ENCODE measurements at regions not wholly inside any gene's neighbourhood (a gene's known extent, or its start where the extent isn't known, plus 50 kb on each side); places are given as distances from the start of the nearest gene placed in this dataset.

DNA sequence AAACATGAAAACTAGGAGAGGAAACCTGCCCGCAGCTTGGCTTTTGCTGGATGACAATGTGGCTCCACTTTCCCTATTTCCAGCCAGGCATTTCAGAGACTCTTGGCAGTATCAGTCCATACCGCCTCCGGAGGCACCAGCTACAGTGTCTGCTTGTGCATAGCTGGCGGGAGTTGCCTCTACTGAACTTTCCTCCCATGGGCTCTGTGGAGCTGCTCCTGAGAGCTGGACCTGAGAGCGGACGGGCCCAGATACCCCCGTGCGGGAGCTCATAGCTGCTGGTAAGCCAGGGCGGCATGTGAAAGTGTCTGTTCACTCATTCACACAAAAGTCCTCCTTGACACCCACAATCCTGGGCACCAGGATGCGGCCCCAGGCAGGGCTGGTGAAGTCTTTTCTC lies 130.3 kb upstream of the PMEPA1 start:
- DNase-seq, result no peak

DNA sequence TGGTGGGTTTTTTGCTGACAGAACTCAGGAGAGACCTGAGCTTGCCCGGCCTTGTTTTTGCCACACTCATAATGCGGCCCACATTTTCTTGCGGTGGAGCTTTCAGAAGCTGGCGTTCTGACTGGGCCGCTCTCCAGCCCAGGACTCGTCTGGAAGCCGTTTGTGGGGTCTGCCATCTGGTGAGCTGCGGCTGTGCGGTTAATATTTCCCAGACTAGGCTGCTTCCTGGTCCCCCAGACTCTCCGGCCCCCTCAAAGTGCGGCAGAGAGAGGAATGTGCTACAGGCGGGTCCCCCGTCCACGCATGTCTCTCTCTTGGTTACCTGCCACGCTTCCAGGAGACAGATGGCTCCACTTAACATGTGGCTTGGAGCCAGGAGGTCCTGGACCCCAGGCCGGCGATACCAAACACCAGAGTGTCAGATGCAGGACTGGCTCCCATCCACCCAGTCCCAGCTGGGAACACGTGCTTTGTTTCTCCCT lies 128.9 kb upstream of the PMEPA1 start:
- DNase-seq, result peak; percentile 89

DNA sequence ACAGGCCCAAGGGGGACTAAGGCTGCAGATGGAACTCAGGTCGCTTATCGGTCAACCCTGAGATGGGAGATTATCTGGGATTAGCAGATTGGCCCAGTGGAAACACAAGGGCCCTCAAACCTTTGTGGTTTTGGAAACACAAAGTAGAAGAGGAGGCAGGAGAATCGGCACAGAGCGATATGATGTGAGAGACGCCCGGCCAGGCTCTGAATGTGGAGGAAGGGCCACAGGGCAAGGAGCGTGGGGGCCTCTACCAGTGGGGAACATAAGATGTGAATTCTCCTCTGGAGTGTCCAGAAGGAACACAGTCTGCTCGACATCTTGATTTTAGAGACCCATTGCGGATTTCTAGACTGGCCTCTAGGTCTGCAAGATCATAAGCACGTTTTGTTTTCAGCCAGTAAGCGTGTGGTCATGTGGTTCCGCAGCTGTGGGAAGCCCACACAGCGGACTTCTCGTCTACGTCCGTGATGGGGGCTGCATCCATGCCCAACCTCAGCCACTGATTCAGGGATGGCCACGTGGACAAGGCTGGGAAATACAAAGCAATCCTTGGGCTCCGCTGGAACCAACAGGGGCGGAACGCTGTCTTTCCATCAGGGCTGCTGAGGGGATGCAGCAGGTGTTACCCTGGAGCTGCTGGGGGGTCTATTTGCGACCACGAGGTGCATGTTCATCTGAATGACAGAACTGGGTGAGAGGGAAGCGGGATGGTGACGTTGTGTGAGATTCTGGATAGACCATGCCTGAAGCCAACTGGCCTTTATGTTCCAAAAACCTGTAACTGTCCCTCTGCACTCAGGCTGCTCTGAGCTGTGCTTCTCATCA lies 127.6 kb upstream of the PMEPA1 start:
- no peak for DNase-seq

DNA sequence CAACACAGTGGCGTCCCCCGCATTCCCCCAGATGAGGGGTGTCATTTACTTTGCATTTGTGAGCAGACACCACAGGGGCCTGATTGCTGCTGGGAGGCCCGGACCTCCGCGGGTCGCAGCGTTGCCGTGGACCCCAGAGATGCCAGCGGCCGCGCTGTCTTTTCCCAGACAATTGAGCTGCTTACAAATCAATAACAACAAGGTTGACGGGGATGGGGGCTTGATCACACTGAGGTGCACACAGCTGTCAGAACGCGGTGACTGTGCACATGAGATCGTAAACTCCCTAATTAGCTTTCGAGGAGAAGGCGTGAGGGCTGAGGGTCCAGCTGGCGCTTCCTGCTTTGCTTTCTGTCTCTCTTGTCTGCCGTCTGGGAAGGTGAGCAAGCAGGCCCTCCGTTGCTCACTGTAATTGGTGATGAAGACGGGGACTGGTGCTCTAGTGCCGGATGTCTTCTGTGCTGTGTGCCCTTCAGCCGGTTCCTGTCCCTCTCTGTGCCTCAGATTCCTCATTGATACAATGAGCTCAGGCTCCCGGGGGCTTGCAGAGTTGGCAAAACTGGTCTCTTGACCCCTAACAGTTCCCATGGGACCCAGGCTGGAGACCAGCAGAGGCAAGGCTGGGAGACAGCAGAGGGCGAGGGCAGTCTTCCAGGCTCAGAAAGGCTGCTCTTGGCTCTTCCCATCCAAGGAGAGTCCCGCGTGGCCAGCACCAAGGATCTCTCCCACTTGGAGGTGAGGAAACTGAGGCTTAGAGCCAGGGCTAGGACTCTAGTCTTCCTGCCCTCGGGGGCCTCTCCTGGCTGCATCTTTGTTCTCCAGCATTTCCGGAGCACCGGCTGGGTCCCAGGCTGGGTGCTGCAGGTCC lies 126.0 kb upstream of the PMEPA1 start:
- no peak for DNase-seq

DNA sequence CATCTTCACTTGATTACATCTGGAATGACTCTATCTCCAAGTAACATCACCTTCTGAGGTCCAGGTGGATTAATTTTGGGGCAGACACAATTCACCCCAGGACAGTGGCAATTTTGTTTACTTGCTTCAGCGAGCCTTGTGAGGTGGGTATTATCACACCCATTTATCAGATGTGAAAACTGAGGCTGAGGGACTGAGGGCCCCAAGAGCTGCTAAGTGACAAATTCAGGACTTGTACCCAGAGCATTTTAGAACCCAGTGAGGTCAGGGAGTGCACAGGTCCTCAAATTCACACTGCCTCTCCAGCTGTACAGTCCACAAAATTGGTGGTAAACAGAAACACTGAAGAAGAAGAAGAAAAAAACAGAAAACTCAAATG lies 125.2 kb upstream of the PMEPA1 start:
- DNase-seq, result no peak

DNA sequence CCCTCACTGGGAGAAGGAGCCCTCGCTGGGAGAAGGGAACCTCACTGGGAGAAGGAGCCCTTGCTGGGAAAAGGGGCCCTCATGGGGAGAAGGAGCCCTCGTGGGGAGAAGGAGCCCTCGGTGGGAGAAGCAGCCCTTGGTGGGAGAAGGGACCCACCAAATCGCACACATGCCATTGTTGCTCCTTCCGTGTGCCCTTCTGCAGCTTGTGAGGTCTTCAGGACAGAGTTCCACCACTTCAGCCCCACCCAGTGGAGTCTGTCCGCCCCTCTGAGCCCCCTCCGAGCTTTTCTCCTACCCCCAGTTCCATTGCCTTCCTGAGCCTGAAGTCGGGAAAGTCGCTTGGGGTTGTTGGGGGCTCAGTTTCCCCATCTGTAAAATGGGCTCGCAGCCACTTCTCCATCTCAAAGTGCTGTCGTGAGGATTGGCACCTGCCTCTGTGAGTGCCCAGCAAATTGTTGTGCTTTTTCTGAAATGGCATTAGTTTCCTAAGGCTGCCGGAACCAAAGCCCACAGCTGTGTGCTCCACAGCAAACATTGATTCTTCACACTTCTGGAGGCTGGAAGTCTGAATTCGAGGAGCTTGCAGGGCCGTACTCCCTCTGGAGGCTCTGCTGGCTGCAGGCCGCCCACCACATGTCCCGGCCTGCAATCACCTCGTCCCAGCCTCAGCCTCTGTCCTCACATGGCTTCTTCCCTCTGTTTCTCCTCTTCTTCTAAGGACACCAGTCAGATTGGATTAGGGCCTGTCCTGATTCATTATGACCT lies 124.7 kb upstream of the PMEPA1 start:
- no peak for DNase-seq

DNA sequence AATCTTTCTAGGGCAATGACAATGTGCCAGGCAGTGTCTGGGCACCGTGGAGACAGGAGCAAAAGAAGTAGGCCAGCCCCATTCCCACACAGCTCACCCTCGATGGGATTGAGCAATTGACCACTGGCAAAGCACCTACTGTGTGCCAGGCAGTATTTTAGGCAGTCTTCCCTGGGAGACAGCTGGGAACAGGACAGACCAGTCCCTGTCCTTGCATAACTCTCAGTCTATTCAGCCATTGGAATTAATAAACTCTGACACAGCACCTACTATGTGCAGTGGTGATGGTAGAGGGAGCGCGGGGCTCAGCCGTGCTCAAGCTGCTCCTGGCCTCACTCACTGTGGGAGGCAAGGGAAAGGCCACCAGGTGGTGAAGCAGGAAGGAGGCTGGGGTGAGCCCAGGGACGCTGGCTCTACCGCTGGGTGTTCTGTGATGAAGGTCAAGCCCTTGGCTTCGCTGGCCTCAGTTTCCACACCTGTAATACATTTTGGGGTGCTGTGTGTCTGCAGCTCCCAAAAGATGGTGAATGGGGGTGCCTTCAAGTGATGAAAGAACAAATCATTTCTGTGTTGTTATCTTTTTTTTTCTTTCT lies 122.3 kb upstream of the PMEPA1 start:
- DNase-seq, result no peak

DNA sequence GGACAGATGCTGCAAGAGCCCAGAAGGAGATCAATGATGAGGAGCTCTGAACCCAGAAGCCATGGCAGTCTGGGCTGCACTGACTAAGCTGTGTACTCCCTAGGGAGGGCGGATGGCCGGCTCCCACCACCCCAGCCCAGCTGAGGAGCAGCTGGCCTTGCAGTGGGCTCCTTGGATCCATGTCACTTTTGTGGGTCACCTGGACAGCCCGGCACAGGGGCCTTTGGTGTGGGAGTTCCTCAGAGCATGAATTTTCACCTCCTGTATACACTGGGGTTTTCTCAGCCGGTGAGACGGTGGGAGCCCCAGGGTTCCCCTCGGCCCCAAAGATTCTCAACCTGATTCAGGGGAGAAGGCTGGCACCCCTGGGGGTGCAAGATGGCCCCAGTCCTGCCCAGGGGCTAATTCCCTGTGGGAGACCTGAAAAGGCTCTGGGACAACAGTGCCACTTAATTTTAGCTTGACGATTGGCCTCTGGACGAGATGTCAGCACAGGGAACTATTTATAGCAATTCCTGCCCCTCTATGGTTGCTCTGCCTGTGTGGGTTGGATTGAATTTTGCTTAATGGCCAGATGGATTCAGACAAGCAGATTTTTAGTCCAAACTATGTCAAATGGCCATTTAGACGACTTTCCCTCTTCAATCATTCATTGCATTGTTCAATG lies 121.6 kb upstream of the PMEPA1 start:
- DNase-seq, result no peak

DNA sequence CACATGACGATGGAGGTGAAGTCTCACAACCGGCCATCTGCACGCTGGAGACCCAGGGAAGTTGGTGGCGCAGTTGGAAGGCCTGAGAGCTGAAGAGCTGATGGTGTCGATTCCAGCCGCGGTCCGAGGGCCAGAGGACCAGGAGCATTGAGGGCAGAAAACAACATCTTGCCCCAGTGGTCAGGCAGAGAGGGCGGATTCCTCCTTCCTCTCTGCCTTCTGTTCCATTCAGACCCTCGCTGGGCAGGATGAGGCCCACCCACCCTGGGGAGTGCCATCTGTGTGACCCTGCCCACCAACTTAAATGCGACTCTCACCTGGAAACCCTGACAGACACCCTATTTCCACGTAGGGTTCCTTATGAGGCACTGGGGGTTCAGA lies 120.7 kb upstream of the PMEPA1 start:
- no peak for DNase-seq

DNA sequence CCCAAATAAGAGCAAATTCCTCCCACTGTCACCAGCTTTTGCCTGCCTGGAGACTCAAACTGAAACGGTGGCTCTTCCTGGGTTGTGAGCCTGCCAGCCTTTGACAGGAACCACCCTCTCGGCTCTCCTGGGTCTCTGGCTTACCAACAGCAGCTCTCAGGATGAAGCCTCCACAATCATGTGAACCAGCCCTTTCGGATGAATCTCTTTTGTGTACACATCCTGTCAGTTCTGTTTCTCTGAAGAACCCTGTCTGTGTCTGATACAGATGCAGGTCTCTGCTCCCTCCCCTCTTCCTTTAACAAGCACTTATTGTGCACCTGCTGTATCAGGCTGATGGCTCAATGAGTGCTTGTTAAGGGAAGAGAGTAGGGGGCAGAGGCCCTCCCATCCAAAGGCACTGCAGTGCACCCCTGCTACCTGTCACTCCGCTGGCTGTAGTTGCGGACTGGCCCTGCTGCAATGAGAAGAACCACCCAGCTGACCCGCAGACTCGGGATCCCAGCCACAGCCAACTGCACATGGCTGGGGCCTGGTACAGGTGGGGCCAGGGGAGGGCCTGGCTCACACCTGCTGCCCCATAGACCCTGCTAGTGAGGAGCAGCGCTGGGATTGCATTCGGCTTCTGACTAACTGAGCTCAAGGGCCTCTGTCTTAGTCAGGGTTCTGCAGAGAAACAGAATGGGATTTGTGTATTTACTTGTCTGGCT lies 120.1 kb upstream of the PMEPA1 start:
- DNase-seq, result no peak

DNA sequence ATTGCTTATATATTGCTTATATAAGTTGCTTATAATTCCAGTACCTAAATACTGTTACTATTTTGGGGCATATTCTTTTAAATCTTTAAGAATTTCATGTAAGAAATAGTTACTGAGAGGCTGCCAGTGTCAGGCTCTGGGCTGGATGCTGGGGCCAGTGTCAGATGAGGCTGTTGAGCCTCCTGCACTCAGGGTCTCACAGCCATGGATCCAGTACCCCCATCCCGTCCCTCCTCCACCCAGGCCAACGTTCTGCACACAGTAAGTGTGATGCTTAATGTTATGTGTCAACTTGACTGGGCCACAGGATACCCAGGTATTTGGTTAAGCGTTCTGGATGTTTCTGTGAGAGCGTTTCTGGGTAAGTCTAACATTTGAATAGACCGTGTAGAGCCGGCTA lies 119.5 kb upstream of the PMEPA1 start:
- no peak for DNase-seq

DNA sequence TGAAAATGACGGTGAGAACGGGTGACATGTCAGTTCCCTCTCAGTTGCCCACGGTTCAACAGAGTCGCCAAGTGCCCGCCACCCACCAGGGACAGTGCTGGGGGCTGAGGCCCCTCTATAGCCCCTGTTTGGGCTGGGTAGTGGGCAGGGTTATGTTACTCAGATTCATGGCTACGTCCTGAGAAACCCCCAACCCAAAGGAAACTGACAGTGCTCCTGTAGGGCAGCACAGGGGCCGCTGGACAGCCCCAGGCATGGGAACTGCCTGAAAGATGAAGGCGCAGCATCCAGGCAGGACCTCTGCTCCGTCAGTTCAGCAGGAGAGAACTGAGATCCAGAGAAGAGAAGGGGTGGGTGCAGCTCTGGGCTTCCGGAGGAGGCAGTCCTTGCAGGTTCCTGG lies 118.9 kb upstream of the PMEPA1 start:
- DNase-seq, result no peak

DNA sequence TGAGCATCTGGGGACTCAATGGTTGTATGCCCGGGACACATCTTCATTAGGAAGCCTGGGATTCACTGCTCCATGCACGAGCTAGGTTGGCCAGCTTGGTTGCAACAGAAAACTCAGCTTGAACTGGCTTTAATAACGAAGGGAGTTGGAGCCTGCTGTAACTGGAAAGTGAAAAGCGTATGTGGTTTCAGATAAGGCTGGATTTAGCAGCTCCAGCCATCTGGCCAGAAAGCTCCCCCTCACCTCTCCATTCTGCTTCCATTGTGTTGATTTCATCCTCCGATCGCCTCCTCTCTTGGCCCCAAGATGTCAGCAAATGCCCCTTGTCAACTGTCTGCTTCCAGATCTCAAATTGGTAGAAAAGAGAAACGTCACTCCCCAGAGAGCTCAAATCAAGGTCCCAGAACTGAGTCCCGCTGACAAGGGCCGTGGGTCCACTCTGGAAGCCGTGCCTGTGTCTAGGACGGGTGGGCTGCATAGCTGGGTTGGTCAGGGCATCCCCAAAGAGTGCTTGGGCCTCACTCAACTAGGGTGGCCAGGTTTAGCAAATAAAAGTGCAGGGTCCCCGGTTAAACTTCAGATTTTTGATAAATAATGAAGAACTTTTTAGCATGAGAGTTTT lies 117.0 kb upstream of the PMEPA1 start:
- DNase-seq, result no peak

DNA sequence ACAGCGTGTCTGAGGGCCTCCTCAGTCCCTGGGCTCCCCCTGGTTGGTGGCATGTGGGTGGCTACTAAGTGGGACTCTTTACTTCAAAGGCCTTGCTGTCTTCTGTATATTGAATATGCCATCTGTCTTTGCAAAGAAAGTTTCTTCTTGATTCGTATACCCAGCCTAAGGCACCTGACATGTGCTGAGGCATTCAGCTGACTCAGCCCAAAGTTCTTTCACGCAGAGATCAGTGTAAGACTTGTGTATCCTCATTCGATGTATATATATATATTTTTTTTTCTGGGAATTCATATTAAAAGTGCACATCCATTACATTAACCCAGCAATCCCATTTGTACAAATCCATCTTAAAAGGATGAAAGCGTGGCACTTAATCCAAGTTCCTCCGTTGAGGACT lies 115.1 kb upstream of the PMEPA1 start:
- DNase-seq, result no peak

DNA sequence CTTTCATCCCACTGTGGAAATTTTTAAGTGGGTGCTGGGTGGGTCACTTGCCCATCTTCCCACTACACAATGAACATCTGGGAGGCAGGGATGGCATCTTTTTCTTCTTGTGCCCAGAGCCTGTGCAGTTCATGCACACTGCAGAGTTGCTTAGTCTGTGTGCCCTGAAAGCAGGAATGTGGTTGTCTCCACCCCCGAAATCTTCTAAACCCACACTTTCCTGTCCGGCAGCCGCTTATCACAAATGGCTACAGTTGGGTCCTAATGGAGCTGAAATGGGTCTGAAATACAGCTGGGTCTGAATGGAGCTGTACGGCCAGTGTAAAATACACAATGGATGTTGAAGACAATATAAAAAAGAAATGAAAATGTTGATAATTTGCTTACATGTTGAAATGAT lies 112.1 kb upstream of the PMEPA1 start:
- DNase-seq, result no peak

DNA sequence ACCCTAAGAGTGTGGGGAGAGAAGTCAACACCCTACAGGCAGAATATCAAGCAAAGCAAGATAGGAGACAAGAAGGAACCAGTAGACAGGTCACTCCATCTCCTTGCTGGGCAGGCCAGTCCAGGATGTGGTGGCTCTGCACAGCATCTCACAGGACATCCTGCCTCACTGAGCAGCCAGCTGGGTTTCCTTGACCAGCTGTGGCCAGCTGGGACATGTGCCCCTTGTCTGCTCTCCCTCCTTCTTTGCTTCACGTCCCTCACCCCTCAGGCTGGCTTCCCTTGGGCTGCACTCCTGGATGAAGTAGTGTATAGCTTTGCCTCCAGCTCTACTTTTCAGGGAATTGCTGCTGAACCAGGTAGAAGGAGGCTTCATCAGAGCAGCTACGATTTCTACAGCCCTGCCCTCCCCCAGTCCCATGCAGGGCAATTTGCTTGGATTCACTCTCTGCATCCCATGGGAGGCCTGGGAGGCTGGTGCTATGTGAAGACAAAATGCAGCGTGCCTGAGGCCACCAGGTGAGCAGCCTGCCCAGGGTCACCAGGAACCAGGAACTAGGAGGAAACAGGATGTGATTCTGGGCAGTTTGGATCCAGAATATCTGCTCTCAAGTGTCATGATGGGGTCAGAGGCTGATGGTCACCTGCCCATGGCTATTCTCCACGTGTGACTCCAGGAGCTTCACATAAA lies 110.0 kb upstream of the PMEPA1 start:
- DNase-seq, result no peak

DNA sequence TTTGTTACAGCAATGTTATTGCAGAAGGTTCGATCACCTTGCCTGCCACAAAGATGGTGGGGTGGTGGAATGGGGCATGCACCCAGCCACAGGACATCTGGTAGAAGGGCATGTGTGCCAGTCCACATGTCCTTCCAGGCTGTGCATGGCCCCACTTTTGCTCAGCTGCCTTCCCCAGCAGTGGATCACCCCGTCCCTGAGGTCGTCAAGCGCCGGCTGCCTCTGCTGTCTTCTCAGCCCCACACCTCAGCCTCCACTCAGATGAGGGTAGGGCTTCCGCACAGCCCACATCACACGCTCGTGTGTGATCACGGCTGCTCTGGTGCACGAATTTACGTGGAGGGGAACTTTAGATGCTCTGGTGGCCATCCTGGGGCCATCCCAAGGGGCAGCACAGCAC lies 109.5 kb upstream of the PMEPA1 start:
- no peak for DNase-seq

DNA sequence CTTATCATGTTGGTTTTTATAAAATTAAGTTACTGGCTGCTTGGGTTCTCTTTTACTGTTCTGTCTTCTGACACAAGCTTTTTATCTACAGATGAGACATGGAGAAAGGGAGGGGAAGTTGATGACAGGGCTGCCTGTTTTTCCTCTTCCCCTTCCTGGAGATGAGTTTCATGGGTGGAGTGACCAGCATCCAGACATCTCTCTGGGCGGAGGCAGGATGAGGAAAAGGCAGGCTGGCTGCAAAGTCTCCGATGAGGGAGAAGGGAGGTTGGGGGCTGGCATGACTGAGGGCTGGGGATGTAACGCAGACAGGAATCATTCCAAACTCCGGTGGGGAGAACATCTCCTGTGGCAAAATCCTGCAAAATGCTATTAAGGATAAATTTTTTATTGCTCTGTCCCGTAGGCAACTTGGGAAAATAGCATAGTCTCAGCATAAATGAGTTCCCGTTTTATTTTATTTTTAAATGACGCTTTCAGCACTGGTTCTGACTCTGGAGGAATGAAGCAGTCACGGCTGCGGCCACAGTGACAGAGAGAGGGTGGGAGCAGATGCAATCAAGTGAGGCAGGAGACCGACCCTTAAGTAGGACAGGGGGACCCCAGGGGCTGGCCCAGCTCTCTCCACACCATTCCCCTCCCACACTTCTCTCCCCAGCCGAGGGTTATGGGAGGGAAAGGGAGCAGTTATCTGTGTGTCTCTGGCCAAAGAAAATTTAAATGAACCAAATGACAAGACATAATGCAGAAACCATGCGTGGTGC lies 108.8 kb upstream of the PMEPA1 start:
- no peak for DNase-seq

DNA sequence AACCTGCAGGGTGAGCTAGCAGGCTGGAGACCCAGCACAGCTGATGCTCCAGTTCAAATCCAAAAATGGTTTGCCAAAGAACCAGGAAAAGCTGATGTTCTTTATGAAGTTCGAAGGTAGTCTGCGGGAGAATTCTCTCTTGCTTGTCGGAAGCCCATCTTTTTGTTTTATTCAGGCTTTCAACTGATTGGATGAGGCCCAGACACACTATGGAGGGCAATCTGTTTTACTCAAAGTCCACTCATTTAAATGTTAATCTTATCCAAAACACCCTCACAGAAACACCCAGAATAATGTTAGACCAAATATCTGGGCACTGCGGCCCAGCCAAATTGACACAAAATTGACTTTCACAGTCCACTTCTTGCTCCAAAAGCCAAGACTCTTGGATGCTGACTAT lies 105.6 kb upstream of the PMEPA1 start:
- no peak for DNase-seq

DNA sequence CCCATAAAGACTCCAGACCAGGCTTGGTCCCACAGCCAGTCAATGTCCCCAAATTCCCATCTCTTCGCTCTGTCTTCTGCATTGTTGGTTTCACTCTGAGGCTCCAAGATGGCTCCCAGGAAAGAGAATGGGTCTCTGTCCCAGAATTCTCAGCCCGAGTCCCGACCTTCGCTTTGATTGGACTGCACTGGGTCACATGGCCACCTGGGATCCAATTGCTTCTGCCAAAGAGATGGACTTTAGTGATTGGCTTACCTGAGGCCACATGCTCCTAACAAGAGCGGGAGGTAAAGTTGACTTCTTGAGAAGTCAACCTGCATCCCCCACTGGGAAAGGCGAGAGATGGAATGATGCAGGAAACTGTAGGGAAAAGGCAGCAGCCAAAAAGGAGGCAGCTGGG lies 104.7 kb upstream of the PMEPA1 start:
- DNase-seq, result no peak

All from NCI-H446 treated with DMSO at 0.1 percent for 48 hours (cell line).